ENCODE measurements at regions not wholly inside any gene's neighbourhood (a gene's known extent, or its start where the extent isn't known, plus 50 kb on each side); places are given as distances from the start of the nearest gene placed in this dataset.
A peak's percentile ranks its signal among the peaks of the same experiment; 100 is the strongest.

- DNase-seq (ENCODE audit: low spot score) (no peak), ATAC-seq (no peak), FAIRE-seq (peak; percentile 4)
- Histone ChIP-seq H3K79me2 (ENCODE audit: insufficient read depth, low read length) (no peaks in the 10 kb centered on the region), H3K36me3 (replicated peaks in 1 of 2; ENCODE audit: control insufficient read depth in 1 of 2, insufficient read depth in 2 of 2, low read length in 2 of 2) (no peaks in the 10 kb centered on the region), H2AFZ (ENCODE audit: low read length) (no peak overlapping the region), H3K27ac (ENCODE audit: extremely low read length, insufficient read depth, low read length) (no peak overlapping the region), H3K27me3 (ENCODE audit: control insufficient read depth in 1 of 2, insufficient read depth in 2 of 2, low read length in 2 of 2) (no peaks in the 10 kb centered on the region), H3K4me3 (replicated peaks in 1 of 3; ENCODE audit: insufficient read depth in 1 of 3, low read depth in 2 of 3, low read length in 3 of 3) (no peak overlapping the region), H4K20me1 (ENCODE audit: insufficient read depth, low read length) (no peaks in the 10 kb centered on the region), H3K4me2 (ENCODE audit: low read depth, low read length) (no peak overlapping the region), H3K4me1 (ENCODE audit: insufficient read depth, low read length) (no peaks in the 10 kb centered on the region), H3K9me3 (ENCODE audit: low read length) (no peaks in the 10 kb centered on the region), H3K9ac (ENCODE audit: insufficient read depth, low read depth, low read length) (no peak overlapping the region)
- POLR2A ChIA-PET = no interaction called here
- in situ Hi-C loops (cut with HindIII; ENCODE audit: extremely low pct_ligation_motif_present, low pct_unique_long_range_greater_than_20kb) (no loop called here), intact Hi-C loops (cut with micrococcal nuclease; ENCODE audit: unreplicated experiment) (no loop called here)
- BruUV-seq (replicated peaks) = no TSS peak
- WGBS (ENCODE audit: low lambda C conversion rate) = 17% methylated on average over 2 of the region's 2 CpGs
- TF ChIP-seq MAFK (conservative IDR thresholded peaks at IDR 0.05 in 1 of 2, IDR thresholded peaks at IDR 0.05 in 1 of 2; ENCODE audit: low read length in 2 of 2) = peak; percentile 63 to 77
- no peak for TF ChIP-seq ZKSCAN1 (IDR thresholded peaks at IDR 0.05; ENCODE audit: low read length)
- TF ChIP-seq SRF (IDR thresholded peaks at IDR 0.05; ENCODE audit: low read depth, low read length) = no peak
- no peak for TF ChIP-seq USF2 (IDR thresholded peaks at IDR 0.05; ENCODE audit: low read depth, low read length)
- TF ChIP-seq USF2 (CRISPR knock-in tag; IDR thresholded peaks at IDR 0.05; ENCODE audit: borderline replicate concordance) = no peak
- TF ChIP-seq MIER2 (CRISPR knock-in tag; IDR thresholded peaks at IDR 0.05) = no peak
- no peak for TF ChIP-seq ZNF646 (CRISPR knock-in tag; IDR thresholded peaks at IDR 0.05)
- TF ChIP-seq PBX3 (CRISPR knock-in tag; IDR thresholded peaks at IDR 0.05; ENCODE audit: borderline replicate concordance) = no peak
- TF ChIP-seq GABPA (IDR thresholded peaks at IDR 0.05; ENCODE audit: low read depth, low read length) = no peak
- no peak for TF ChIP-seq GABPA (CRISPR knock-in tag; IDR thresholded peaks at IDR 0.05; ENCODE audit: low read depth)
- peak; percentile 76 for TF ChIP-seq MAFF (IDR thresholded peaks at IDR 0.05; ENCODE audit: low read depth, low read length)
- CTCF ChIA-PET (ENCODE audit: low intra/inter-chr PET ratio, low total read pairs) = no interaction called here
These were observed 418.6 kb upstream of the REG3G start for GRCh38 chr2:78606895-78607294.

Data from HepG2 (cell line).